Thyroid gland (tissue), 4 donors: ENCODE measurements at regions not wholly inside any gene's neighbourhood (a gene's known extent, or its start where the extent isn't known, plus 50 kb on each side); places are given as distances from the start of the nearest gene placed in this dataset.

Source experiments
- POLR2A ChIP-seq, 2 donors: fragments of 450-650 bp; IDR thresholded peaks; one replicate each; pipeline ENCODE4 v1.6.1; 2017; ENCODE audit warnings: antibody characterized with exemption in 2 of 2, mild to moderate bottlenecking in 2 of 2, moderate library complexity in 1 of 2
- TF ChIP-seq, protein P1 (sequence below), 6 experiments: fragments of 200-600 bp in 3 of 6; fragments of 450-650 bp in 3 of 6; sonication (generic) in 3 of 6; IDR thresholded peaks; one replicate each; pipeline ENCODE4 v1.5.1; 2016 to 2019; ENCODE audit warnings: antibody characterized with exemption in 6 of 6, mild to moderate bottlenecking in 2 of 6, inconsistent platforms in 1 of 6, moderate library complexity in 1 of 6

DNA sequence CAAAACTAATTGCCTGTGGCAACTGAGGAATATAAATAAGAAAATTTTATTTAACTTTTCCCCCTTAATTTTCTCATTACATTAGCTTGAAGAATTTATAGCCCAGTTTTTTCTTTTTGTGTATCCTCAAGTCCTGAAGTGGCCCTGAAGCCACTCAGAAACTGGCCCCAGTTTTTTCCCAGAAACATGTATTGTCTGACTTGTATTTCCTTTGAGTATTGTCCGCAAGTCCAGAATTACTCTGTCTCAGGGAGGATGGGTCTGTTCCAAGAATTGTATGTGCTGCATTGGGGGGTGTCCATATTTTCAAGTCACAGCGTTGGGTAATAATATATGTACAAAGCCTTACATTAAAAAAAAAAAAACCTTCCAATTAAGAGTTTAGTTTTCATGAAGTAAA, 149.7 kb upstream of the IL12A start:
- TF ChIP-seq, protein P1, sequence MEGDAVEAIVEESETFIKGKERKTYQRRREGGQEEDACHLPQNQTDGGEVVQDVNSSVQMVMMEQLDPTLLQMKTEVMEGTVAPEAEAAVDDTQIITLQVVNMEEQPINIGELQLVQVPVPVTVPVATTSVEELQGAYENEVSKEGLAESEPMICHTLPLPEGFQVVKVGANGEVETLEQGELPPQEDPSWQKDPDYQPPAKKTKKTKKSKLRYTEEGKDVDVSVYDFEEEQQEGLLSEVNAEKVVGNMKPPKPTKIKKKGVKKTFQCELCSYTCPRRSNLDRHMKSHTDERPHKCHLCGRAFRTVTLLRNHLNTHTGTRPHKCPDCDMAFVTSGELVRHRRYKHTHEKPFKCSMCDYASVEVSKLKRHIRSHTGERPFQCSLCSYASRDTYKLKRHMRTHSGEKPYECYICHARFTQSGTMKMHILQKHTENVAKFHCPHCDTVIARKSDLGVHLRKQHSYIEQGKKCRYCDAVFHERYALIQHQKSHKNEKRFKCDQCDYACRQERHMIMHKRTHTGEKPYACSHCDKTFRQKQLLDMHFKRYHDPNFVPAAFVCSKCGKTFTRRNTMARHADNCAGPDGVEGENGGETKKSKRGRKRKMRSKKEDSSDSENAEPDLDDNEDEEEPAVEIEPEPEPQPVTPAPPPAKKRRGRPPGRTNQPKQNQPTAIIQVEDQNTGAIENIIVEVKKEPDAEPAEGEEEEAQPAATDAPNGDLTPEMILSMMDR (IDR thresholded peaks at IDR 0.05), result no peak
- TF ChIP-seq POLR2A (IDR thresholded peaks at IDR 0.05), result no peak
